Mucosa of rectum (tissue), 2 donors: ENCODE measurements at regions not wholly inside any gene's neighbourhood (a gene's known extent, or its start where the extent isn't known, plus 50 kb on each side); places are given as distances from the start of the nearest gene placed in this dataset.

ENCODE experiments used
- H3K27ac ChIP-seq, 2 donors: one replicate each; pipeline ENCODE4 v1.7.0; 2013; ENCODE audit warnings: inconsistent platforms in 2 of 2, low read depth in 2 of 2, low read length in 2 of 2
- H3K27me3 ChIP-seq, 2 donors: one replicate each; pipeline ENCODE4 v1.7.0; 2013; ENCODE audit warnings: low read length in 2 of 2; ENCODE audit not compliant: control insufficient read depth in 2 of 2, insufficient read depth in 2 of 2
- H3K36me3 ChIP-seq, 2 donors: one replicate each; pipeline ENCODE4 v1.7.0; 2013; ENCODE audit warnings: low read length in 2 of 2; ENCODE audit not compliant: control insufficient read depth in 2 of 2, insufficient read depth in 2 of 2
- H3K4me1 ChIP-seq, 2 donors: one replicate each; pipeline ENCODE4 v1.7.0; 2013; ENCODE audit warnings: low read length in 2 of 2, mild to moderate bottlenecking in 1 of 2; ENCODE audit not compliant: control insufficient read depth in 2 of 2, insufficient read depth in 2 of 2
- H3K4me3 ChIP-seq, 2 donors: one replicate each; pipeline ENCODE4 v1.7.0; 2013; ENCODE audit warnings: low read length in 2 of 2
- H3K9ac ChIP-seq, 2 donors: one replicate each; pipeline ENCODE4 v1.7.0; 2013; ENCODE audit warnings: low read length in 2 of 2, low read depth in 1 of 2, mild to moderate bottlenecking in 1 of 2
- H3K9me3 ChIP-seq, 2 donors: one replicate each; pipeline ENCODE4 v1.7.0; 2013; ENCODE audit warnings: low read length in 2 of 2; ENCODE audit not compliant: control insufficient read depth in 2 of 2
- donor health status: healthy.
- donor health status: Normal muscosa, but diverticular disease.

DNA sequence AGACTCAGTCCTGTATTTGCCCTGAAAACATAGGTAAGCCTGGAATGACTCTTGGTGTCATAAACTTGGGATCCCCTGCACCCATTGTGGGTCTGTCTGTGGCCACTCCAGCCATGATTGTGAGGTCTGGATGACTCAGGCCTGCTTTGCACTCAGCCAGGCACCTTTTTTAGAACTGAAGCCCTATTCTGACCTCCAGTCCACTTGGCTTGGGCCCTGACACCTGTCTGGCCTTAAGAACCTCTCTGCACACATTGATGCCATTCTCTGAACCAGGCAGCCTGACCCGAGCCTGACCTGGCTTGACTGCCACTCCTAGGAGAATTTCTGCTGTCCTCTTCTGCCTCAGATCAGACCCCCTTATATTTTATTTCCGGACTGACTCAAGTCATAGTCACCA, 383.7 kb downstream of the MAFB start:
- no peak overlapping the region for H3K27ac ChIP-seq

GRCh38 chr20:40304119-40304613, 384.9 kb downstream of the MAFB start:
- H3K9ac ChIP-seq: no peak overlapping the region
- H3K36me3 ChIP-seq: no peaks in the 10 kb centered on the region
- H3K9me3 ChIP-seq: no peaks in the 10 kb centered on the region
- no peak overlapping the region for H3K4me3 ChIP-seq
- H3K27ac ChIP-seq: no peak overlapping the region
- H3K4me1 ChIP-seq: no peaks in the 10 kb centered on the region
- no peaks in the 10 kb centered on the region for H3K27me3 ChIP-seq

More for the DNA sequence above, 383.7 kb downstream of the MAFB start:
- Histone ChIP-seq H3K9ac (no peak overlapping the region), H3K27me3 (no peaks in the 10 kb centered on the region), H3K9me3 (no peaks in the 10 kb centered on the region), H3K36me3 (no peaks in the 10 kb centered on the region), H3K4me3 (no peak overlapping the region), H3K4me1 (no peaks in the 10 kb centered on the region)

DNA sequence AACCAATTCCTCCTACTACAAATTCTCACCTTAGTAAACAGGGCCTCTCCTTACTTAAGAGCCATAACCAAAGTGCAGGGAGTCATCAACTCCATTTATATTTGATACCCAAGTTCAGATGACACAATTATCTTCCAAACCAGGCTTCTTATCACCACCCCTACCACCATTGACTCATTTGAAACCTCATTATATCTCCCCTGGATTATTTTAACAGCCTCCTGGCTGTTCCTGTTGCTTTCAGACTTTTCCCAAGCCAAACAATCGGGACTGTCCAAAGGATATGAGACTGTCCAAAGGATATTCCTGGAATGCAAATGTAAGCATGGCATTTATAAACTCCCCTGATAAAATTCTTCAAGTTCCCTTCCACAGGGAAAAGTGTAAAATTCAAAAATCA, 394.3 kb downstream of the MAFB start:
- no peaks in the 10 kb centered on the region for H3K9me3 ChIP-seq
- no peaks in the 10 kb centered on the region for H3K36me3 ChIP-seq
- no peaks in the 10 kb centered on the region for H3K27me3 ChIP-seq
- H3K4me1 ChIP-seq: no peaks in the 10 kb centered on the region
- H3K9ac ChIP-seq: no peak overlapping the region
- H3K4me3 ChIP-seq: no peak overlapping the region
- H3K27ac ChIP-seq: no peak overlapping the region

DNA sequence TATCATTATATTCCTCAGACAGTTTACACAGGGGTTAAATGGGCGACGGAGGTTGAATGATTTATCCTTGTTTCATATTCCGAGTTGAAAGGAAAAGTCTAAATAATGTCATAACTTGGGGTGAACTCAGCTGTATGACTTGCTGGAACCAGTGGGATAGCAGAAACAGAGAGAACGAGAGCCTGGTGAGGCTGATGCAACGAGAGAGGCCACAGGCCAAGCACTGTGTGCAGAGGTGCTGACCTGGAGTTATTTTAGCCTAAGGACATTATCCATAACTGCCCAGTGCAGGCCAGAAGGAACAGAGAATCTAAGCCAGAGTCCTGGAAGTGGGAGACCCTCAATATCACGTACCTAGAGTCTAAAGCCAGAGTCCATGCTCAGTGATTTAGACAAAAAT, 394.9 kb downstream of the MAFB start:
- Histone ChIP-seq H3K27me3 (no peaks in the 10 kb centered on the region), H3K4me1 (no peaks in the 10 kb centered on the region), H3K27ac (no peak overlapping the region), H3K36me3 (no peaks in the 10 kb centered on the region), H3K4me3 (no peak overlapping the region), H3K9ac (no peak overlapping the region), H3K9me3 (no peaks in the 10 kb centered on the region)

DNA sequence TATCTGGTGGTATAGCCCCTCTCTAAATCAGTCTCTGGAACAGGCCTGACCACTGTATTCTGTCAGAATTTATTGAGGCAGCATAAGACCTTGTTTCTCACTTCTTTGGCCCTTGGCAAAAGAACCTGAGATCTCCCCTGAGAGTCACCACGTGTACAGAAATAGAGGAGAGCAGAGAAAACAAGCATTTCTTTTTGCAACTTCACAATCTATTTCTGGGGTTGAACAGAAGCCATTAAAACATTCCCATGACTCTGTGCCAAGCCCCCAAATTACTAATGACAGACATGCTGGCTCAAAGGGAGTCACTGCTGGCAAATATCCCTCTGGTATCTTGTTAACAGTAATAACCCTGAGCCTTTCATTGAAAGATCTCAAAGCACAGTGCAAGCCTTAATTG, 395.3 kb downstream of the MAFB start:
- Histone ChIP-seq H3K4me3 (no peak overlapping the region), H3K4me1 (no peaks in the 10 kb centered on the region), H3K27ac (no peak overlapping the region), H3K9me3 (no peaks in the 10 kb centered on the region), H3K9ac (no peak overlapping the region), H3K27me3 (no peaks in the 10 kb centered on the region), H3K36me3 (no peaks in the 10 kb centered on the region)

GRCh38 chr20:40291493-40292135, 397.4 kb downstream of the MAFB start:
- H3K4me1 ChIP-seq: peaks cover 0 to 2% of the 10 kb centered on the region in 2 donors
- H3K27ac ChIP-seq: no peak overlapping the region
- H3K4me3 ChIP-seq: no peak overlapping the region
- H3K9me3 ChIP-seq: no peaks in the 10 kb centered on the region
- H3K36me3 ChIP-seq: no peaks in the 10 kb centered on the region
- no peaks in the 10 kb centered on the region for H3K27me3 ChIP-seq
- no peak overlapping the region for H3K9ac ChIP-seq

GRCh38 chr20:40287683-40288082, 401.4 kb downstream of the MAFB start:
- Histone ChIP-seq H3K27me3 (no peaks in the 10 kb centered on the region), H3K4me3 (no peak overlapping the region)

GRCh38 chr20:40286975-40287531, 402.0 kb downstream of the MAFB start:
- Histone ChIP-seq H3K27ac (no peak overlapping the region), H3K27me3 (no peaks in the 10 kb centered on the region), H3K4me1 (peaks cover 0 to 4% of the 10 kb centered on the region in 2 donors), H3K9me3 (no peaks in the 10 kb centered on the region), H3K9ac (no peak overlapping the region), H3K36me3 (no peaks in the 10 kb centered on the region), H3K4me3 (no peak overlapping the region)

More at GRCh38 chr20:40287683-40288082, 401.4 kb downstream of the MAFB start:
- Histone ChIP-seq H3K36me3 (no peaks in the 10 kb centered on the region), H3K9ac (no peak overlapping the region), H3K27ac (no peak overlapping the region), H3K4me1 (peaks cover 0 to 4% of the 10 kb centered on the region in 2 donors), H3K9me3 (no peaks in the 10 kb centered on the region)

DNA sequence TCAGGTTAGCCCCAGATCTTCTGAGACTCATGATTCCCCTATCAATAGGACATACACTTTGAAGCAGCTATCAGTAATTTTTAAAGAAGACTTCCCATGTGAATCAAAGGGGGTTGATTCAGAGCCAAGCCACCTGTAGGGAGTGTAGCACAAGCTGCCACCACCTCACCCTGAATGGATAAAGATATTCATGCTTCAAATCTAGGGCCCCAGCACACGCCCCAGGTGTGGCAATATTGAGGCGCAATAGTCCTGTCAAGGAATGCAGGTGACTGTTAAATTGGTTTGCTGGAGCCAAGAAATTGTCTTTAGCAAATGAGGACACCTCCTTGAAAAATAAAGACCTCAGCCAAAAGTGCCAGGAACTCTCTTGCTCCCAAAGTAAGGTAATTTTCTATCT, 404.4 kb downstream of the MAFB start:
- H3K9me3 ChIP-seq: no peaks in the 10 kb centered on the region
- no peak overlapping the region for H3K27ac ChIP-seq
- H3K4me3 ChIP-seq: no peak overlapping the region
- H3K9ac ChIP-seq: no peak overlapping the region
- H3K36me3 ChIP-seq: no peaks in the 10 kb centered on the region
- peaks cover 0 to 4% of the 10 kb centered on the region in 2 donors for H3K4me1 ChIP-seq
- H3K27me3 ChIP-seq: no peaks in the 10 kb centered on the region

GRCh38 chr20:40283689-40284088, 405.3 kb downstream of the MAFB start:
- H3K9me3 ChIP-seq: no peaks in the 10 kb centered on the region
- no peak overlapping the region for H3K4me3 ChIP-seq

More at GRCh38 chr20:40283689-40284088, 405.3 kb downstream of the MAFB start:
- Histone ChIP-seq H3K27me3 (no peaks in the 10 kb centered on the region), H3K4me1 (peaks cover 0 to 4% of the 10 kb centered on the region in 2 donors), H3K27ac (no peak overlapping the region), H3K36me3 (no peaks in the 10 kb centered on the region), H3K9ac (no peak overlapping the region)
